ENCODE measurements at regions not wholly inside any gene's neighbourhood (a gene's known extent, or its start where the extent isn't known, plus 50 kb on each side); places are given as distances from the start of the nearest gene placed in this dataset.

DNA sequence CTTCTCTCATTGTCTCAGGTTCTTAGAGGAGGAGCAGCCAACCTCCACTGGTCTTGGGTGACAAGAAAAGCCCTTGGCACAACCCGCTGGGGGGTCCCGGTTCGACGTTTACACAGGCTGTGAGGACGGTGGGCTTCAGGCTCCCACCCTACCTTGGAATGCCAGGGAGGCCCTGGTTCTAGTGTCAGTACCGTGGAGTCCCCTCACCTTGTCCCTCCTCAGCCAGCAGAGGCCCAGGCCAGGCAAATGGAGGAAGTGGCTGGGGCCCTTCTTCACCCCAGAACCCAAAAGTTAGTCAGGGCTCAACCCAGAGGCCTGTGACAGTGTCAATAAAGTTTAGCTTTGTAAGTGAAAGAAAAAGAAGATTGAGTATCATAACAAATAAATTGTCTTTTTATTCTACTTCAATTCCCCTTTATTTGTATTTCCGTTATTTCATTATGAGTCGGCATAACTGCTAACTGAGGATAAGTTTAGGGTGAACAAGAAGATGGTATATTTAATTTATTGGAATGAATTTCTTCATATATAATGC, 62.6 kb upstream of the ZSWIM2 start:
- 60 to 96% methylated on average over 1 to 4 of the region's 8 CpGs for WGBS, 2 experiments (ENCODE audit: insufficient coverage in 2 of 2)
- no peaks in the 10 kb centered on the region for H3K9me3 ChIP-seq (ENCODE audit: control insufficient read depth, low read length)
- no peaks in the 10 kb centered on the region for H3K4me1 ChIP-seq (ENCODE audit: control insufficient read depth, insufficient read depth, low read length, poor library complexity, severe bottlenecking)
- H3K36me3 ChIP-seq (ENCODE audit: control insufficient read depth, insufficient read depth, low read length), result no peaks in the 10 kb centered on the region
- no peak overlapping the region for H3K4me3 ChIP-seq (ENCODE audit: extremely low read depth, insufficient read depth, low read length, poor library complexity, severe bottlenecking)
- no peak overlapping the region for H3K27ac ChIP-seq (ENCODE audit: low read depth, low read length, severe bottlenecking)

DNA sequence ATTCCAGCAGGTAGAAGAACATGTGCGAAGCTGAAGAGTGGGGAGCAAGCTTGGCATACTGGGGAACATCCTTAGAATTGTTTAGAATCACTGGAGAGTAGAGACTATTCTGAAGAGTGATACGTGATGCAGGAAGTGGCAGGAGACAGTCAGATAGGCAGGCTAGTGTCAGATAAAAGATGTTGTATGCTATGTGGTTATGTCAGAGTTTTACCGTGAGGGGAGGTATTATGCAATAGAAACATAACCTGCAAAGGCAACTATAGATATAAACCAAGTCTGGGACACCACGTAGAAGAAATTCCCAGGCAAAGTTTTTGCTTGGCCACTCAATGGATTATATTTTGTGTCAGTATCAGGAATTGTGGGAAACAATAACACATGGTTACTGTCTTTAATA, 62.0 kb upstream of the ZSWIM2 start:
- WGBS, 2 experiments (ENCODE audit: insufficient coverage in 2 of 2), result 94 to 100% methylated on average over 2 of the region's 4 CpGs
- Histone ChIP-seq H3K36me3 (ENCODE audit: control insufficient read depth, insufficient read depth, low read length) (no peaks in the 10 kb centered on the region), H3K27ac (ENCODE audit: low read depth, low read length, severe bottlenecking) (no peak overlapping the region), H3K4me1 (ENCODE audit: control insufficient read depth, insufficient read depth, low read length, poor library complexity, severe bottlenecking) (no peaks in the 10 kb centered on the region), H3K9me3 (ENCODE audit: control insufficient read depth, low read length) (no peaks in the 10 kb centered on the region), H3K4me3 (ENCODE audit: extremely low read depth, insufficient read depth, low read length, poor library complexity, severe bottlenecking) (no peak overlapping the region)

DNA sequence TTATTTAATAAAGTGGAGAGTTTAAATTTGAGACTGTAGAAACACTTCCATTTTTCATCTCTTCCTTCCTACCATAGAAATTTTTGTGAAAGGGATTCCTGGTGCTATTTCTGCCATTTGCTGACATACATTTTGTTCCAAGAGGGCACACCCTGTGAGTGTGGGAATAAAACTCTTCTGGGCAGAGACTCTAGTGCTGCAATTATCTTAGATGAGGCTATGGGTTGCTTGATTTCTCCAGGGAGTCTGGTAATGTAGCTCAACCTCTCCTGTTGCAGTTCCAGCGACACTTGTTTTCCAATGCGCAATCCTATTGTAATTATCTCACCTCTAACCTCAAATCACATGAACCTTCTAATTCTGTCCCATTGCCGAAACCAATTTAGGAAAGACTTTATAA, 60.1 kb upstream of the ZSWIM2 start:
- no peaks in the 10 kb centered on the region for H3K4me1 ChIP-seq (ENCODE audit: control insufficient read depth, insufficient read depth, low read length, poor library complexity, severe bottlenecking)
- no peak overlapping the region for H3K27ac ChIP-seq (ENCODE audit: low read depth, low read length, severe bottlenecking)
- no peaks in the 10 kb centered on the region for H3K9me3 ChIP-seq (ENCODE audit: control insufficient read depth, low read length)
- no CpG with 5 or more reads among the region's 3 CpGs for WGBS, 2 experiments (ENCODE audit: insufficient coverage in 2 of 2)
- H3K36me3 ChIP-seq (ENCODE audit: control insufficient read depth, insufficient read depth, low read length), result no peaks in the 10 kb centered on the region
- no peak overlapping the region for H3K4me3 ChIP-seq (ENCODE audit: extremely low read depth, insufficient read depth, low read length, poor library complexity, severe bottlenecking)

DNA sequence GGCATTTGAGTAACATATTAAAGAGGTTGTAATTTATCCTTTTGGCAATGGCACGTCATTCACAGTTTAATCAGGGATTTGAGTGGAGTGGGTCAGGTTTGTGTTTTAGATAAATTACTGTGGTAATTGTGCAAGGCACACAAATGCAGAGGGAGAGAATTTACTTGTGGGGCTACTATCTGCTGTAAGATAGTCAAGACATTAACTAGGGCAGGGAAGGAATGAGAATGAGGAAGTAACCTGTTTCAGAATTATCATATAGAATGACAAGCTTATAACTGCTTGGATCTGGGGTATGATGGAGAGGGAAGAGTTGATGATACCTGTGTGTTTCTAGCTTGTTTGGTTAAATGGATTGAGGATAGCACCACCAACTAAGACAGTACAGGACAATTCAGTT, 58.9 kb upstream of the ZSWIM2 start:
- Histone ChIP-seq H3K4me3 (ENCODE audit: extremely low read depth, insufficient read depth, low read length, poor library complexity, severe bottlenecking) (no peak overlapping the region), H3K27ac (ENCODE audit: low read depth, low read length, severe bottlenecking) (no peak overlapping the region), H3K4me1 (ENCODE audit: control insufficient read depth, insufficient read depth, low read length, poor library complexity, severe bottlenecking) (no peaks in the 10 kb centered on the region), H3K36me3 (ENCODE audit: control insufficient read depth, insufficient read depth, low read length) (no peaks in the 10 kb centered on the region), H3K9me3 (ENCODE audit: control insufficient read depth, low read length) (no peaks in the 10 kb centered on the region)
- WGBS, 2 experiments (ENCODE audit: insufficient coverage in 2 of 2), result 83 to 100% methylated on average over 1 of the region's 1 CpG

DNA sequence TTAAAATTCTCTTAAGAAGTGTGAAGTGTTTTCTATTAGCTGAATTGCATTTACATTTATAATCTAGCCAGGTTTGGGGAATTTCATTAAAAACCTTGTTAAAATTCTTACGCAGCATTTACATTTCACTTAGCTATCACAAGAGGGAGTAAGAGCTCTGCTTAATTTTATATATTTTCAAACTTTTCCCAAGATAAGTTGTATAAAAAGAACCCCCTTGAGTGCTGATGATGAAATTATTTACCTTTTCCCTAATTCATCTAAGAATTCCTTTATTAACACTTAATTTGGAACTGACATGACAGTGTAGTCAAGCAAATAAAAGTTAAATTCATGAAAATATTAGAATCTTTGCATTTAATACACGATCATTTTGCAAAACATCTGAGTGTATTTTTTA, 54.2 kb upstream of the ZSWIM2 start:
- H3K9me3 ChIP-seq (ENCODE audit: control insufficient read depth, low read length), result no peaks in the 10 kb centered on the region
- no CpG with 5 or more reads among the region's 2 CpGs for WGBS, 2 experiments (ENCODE audit: insufficient coverage in 2 of 2)

More for the DNA sequence above, 54.2 kb upstream of the ZSWIM2 start:
- Histone ChIP-seq H3K27ac (ENCODE audit: low read depth, low read length, severe bottlenecking) (no peak overlapping the region), H3K4me1 (ENCODE audit: control insufficient read depth, insufficient read depth, low read length, poor library complexity, severe bottlenecking) (no peaks in the 10 kb centered on the region), H3K4me3 (ENCODE audit: extremely low read depth, insufficient read depth, low read length, poor library complexity, severe bottlenecking) (no peak overlapping the region), H3K36me3 (ENCODE audit: control insufficient read depth, insufficient read depth, low read length) (no peaks in the 10 kb centered on the region)

Measured in mesodermal cell (in vitro differentiated cells).